HG03432 (cell line): ENCODE measurements at regions not wholly inside any gene's neighbourhood (a gene's known extent, or its start where the extent isn't known, plus 50 kb on each side); places are given as distances from the start of the nearest gene placed in this dataset.
"Not testable (repeated sequence)": the region's sequence is repeated elsewhere in the genome, so short reads cannot be mapped to it uniquely, and the experiment has no call there.

Experiments
- ATAC-seq: cut with Tn5 transposase; IDR thresholded peaks from one replicate; pipeline ENCODE4 v1.9.1; 2021; ENCODE audit warnings: mild to moderate bottlenecking, moderate library complexity; ENCODE audit not compliant: unreplicated experiment

DNA sequence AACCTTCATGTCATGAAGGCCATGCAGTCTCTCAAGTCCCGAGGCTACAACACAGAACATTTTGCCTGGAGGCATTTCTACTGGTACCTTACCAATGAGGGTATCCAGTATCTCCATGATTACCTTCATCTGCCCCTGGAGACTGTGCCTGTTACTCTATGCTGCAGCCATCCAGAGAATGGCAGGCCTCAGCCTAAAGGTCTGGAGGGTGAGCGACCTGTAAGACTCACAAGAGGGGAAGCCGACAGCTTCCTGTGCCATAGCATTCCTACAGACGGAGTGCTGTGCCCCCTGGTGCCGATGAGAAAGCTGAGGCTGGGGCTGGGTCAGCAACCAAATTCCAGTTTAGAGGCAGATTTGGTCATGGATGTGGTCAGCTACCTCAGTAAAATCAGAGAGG lies 51.3 kb upstream of the CADPS start:
- ATAC-seq = no peak

DNA sequence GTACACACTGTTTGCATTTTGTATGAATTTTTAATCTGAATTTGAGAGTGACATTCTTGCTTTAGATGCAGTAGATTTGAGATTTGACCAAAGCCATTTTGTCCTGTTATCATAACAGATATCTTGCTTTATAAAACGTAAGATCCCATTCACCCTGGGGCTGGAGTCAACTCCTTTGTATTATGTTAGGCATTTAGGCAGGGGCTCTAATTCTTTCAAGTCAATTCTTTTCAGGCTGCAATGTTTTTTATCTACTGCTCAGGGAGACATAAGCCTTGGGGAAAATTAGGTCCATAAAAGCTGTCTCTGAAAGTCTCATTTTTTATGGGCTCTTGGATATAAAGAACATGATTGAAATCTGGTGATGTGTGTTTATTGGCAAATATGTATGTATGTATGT lies 53.0 kb upstream of the CADPS start:
- ATAC-seq = no peak

GRCh38 chr3:62929771-62930170 lies 54.6 kb upstream of the CADPS start:
- no peak for ATAC-seq

DNA sequence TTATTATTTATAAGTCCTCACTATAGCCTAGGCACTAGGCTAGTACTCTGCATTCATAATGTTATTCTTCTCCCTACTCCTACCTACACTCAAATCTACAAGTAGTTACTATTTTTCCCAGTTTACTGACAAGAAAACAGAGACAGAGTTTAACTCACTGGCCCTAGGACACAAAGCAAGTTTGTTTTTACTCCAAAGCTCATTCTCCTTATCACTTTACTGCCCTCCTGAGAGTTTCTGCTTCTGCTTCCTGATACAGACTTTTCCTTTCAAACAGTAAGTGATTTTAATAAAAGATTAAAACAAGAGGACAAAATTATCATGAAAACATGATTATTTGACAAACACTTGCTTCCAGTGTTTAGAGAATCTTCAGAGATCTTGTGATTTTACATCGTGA lies 60.6 kb upstream of the CADPS start:
- no peak for ATAC-seq

DNA sequence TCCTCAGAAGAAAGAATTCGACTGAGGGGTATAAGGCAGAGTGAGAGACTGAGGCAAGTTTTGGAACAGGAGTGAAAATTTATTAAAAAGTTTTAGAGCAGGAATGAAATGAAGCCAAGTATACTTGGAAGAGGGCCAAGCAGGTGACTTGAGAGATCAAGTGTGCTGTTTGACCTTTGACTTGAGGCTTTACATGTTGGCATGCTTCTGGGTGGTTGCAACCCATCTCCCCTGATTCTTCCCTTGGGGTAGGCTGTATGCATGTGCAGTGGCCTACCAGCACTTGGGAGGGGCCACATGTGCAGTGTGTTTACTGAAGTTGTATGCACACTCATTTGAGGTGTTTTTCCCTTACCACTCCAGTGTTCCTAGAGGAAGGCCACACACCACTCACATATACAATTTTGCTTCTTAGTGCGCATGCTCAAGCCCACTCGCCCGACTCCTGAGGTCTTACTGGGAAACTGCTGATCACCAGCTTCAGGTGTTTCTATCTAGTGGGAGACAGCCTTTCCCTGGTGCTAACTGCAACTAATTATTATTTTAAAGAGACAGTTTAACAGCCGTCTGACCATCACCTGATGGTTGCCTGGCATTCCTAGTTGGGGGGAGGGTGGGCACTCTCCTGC lies 61.5 kb upstream of the CADPS start:
- ATAC-seq = no peak

GRCh38 chr3:62938583-62938982 lies 63.4 kb upstream of the CADPS start:
- ATAC-seq = no peak

DNA sequence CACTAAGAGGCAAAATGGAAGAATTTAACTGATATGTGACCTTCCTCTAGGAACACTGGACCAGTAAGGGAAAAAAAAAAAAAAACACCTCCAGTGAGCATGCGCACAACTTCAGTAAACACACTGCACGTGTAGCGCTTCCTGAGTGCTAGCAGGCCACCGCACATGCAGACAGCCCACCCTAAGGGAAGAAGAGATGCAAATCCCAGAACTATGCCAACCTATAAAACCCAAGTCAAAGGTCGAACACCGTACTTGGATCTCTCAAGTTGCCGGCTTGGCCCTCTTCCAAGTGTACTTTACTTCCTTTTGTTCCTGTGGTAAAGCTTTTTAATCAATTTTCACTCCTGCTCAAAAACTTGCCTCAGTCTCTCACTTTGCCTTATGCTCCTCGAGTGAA lies 64.5 kb upstream of the CADPS start:
- no peak for ATAC-seq

GRCh38 chr3:62940771-62941563 lies 65.8 kb upstream of the CADPS start:
- ATAC-seq = no peak

DNA sequence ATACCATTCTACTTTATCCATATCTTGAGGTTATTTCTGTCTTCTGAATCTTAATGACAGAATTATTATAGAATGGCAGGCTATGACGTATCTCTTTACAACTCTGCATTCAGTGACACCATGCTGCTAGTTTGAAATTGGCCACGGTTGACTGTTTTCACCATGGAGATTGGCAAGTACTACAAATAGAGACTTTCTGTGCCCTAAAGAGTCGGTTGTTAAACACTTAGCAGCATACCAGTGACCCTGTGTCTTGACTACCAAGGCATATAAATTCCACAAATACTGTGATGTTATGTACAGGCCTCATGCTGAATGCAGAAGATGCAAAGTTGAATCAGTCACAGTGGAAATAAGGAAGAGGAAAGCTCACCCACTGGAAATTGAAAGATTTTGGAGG lies 67.0 kb upstream of the CADPS start:
- no peak for ATAC-seq

- ATAC-seq = no peak
Measured at GRCh38 chr3:62942764-62943163, 67.5 kb upstream of the CADPS start.

DNA sequence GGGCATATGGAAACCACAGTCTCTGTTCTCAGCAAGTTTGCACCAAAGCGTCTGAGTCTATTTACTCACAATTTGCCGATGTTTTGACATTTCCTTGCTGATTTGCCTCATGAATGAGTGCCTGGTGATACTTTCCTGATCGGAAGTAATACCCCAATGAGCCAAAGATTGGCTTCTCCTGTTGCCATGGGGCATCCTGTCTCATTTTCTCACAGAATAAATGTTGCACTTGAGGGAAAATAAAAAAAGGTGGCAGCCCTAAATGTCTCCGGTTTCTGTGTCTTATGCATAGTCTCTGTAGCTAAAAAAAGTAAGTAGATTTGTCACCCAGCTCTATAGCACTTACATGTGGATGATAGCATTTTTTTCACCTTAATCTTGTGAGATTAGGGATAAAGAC lies 73.7 kb upstream of the CADPS start:
- ATAC-seq = no peak

GRCh38 chr3:62950210-62950609 lies 75.0 kb upstream of the CADPS start:
- ATAC-seq = no peak

DNA sequence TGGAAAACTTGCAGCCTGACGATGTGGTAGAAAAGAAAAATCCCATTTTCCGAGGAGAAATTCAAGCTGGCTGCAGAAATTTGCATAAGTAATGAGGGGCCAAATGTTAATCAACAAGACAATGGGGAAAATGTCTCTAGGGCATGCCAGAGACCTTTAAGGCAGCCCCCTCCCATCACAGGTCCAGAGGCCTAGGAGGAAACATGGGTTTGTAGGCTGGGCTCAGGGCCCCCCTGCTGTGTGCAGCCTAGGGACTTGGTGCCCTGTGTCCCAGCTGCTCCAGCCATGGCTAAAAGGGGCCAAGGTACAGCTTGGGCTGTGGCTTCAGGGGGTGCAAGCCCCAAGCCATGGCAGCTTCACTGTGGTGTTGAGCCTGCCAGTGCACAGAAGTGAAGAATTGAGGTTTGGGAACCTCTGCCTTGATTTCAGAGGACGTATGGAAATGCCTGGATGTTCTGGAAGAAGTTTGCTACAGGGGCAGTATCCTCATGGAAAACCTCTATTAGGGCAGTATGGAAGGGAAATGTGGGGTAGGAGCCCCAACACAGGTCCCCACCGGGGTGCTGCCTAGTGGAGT lies 75.9 kb upstream of the CADPS start:
- ATAC-seq = no peak

DNA sequence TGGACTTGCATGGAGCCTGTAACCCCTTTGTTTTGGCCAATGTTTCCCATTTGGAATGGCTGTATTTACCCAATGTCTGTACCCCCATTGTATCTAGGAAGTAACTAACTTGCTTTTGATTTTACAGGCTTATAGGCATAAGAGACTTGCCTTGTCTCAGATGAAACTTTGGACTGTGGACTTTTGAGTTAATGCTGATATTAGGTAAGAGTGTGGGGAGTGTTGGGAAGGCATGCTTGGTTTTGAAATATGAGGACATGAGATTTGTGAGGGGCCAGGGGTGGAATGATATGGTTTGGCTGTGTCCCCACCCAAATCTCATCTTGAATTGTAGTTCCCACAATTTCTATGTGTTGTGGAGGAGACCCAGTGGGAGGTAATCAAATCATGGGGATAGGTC lies 76.7 kb upstream of the CADPS start:
- ATAC-seq = not testable (repeated sequence)

DNA sequence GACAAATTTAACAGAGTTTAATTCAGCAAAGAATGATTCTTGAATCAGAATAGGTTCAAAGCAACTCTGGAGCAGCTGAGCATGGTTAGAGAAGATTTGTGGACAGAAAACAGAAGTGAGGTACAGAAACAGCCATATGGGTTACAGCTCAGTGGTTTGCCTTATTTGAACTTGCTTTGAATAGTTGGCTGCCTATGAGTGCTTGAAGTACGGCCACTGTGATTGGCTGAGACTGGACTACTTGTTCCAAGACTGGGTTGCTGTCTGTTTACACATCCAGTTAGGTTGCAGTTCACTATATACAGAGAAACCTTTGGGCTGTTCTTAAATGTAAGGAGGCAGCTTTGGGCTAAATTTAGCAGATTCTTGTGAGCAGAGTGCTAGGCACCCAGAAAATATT lies 79.4 kb upstream of the CADPS start:
- ATAC-seq = peak; percentile 84

DNA sequence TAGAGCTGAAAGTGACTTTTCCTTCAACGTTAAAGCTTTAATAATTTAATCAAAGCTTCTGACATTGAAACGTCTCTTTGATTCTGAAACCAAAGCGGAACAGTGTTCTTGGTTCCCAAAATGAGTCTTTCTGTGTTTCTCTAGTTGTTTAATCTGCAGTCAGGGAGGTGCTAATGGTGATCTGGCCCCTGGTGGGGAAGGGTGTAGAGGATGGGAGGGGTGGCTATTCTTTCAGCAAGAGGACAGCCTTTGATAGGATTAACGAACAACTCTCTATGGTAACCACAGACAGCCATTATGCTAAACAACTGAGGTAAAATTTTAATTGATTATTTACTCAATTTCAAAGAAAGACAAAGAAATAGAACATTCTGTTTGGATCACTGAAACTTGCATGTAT lies 79.9 kb upstream of the CADPS start:
- no peak for ATAC-seq

- no peak for ATAC-seq
Measured at GRCh38 chr3:62956411-62956810, 81.2 kb upstream of the CADPS start.

DNA sequence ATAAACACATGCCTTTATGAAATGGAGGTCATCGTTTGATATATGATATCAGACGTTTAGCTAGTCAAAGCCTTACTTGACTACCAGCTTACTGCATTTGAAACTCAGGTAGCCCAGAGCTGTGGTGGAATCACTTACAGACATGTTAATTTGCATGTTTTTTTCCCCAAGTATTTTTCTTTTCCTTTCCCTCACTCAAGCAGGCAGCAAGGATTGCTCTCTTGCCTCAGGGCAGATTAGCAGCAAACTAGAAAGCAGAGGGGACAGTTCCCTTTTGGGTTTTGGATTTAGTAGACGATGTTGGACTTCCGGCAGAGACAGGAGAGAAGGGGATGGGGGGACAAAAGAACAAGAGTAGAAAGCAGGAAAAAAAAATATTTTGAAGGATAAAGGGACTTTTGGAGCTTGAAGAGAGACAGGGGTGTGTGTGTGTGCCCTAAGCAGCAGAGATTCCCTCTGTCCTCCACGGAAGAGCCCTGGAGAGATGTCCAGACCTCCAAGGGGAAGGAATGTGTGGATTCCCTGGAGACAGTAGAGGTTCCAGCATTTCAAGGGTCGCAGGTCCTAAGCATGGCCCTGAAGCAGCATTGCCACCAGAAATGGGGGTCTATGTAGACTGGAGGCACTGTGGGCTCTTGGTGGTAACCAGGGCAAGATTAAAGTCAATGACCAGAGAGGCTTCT lies 86.8 kb upstream of the CADPS start:
- no peak for ATAC-seq

DNA sequence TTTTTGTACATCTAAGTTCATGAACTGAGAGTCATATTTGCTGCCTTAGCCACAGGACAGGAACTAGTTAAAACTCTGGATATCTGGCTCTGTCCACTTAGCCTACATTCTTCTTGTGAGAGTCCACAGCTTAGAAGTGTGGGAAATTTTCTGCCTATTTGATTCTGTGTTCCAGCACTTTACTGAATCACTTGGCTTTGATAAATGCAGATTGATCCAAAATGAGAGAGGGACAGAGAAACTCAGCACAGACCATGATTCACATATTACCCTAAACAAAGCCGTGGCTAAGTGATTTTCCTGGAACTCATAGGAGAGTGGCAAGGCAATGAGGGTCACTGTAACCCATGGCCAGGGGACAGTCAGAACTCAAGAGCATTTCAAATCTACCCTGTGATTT lies 87.5 kb upstream of the CADPS start:
- ATAC-seq = no peak

- ATAC-seq = no peak
Measured at GRCh38 chr3:62965311-62965710, 90.1 kb upstream of the CADPS start.

DNA sequence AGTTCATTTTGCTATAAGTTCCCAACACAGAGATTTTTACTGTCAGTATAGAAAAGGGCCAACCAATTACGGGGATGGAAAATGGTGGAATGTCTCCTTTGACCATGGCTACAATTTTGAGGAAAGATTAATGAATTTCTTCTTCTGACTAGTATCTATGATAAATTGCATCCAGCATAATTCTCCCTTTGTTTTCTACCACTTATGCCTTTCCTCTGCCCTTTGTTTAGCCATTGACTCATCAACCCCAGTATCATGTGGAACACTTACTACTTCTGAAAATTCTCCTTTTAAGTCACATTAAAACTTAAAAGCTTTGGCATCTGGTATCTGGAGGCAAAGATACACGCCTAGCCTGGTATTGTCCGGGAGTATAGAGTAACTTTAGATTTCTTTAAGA lies 92.9 kb upstream of the CADPS start:
- no peak for ATAC-seq

DNA sequence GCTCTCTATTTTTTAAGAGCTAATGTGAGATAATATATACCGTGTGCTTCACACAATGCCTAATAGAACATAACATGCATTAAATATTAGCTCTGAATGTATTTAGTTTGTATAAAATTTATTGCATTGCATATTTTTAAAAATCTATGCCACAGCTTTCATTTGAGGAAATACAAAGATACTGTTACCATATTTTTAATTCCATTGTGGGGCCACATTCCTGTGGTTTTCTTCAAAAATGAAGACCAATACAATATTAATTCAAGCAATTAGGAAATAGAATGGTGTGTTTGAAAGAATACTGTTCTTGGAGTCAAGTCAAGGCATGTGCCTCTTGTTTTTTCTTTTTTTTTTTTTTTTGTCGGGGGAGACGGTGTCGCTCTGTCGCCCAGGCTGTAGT lies 95.4 kb upstream of the CADPS start:
- ATAC-seq = no peak
